ENCODE measurements at regions not wholly inside any gene's neighbourhood (a gene's known extent, or its start where the extent isn't known, plus 50 kb on each side); places are given as distances from the start of the nearest gene placed in this dataset.

DNA sequence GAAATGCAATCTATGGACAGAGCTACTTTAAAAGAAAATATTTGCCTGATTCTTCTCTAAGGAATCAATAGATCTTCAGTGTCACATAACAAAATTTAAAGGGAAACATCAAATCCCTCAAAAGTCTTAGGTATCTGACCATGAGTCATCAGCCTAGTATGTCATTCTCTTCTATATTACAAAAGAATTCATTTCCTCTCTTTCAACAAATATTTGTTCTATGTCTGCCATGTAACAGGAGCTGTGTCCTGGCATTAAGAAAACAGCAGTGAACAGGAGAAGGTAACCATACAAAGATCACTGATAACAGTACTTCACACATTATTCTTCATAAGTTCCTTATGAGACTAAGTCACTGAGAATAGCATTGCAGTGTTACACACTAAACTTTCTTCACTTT is 243.6 kb upstream of the DKK2 start:
- TF ChIP-seq, protein P1, sequence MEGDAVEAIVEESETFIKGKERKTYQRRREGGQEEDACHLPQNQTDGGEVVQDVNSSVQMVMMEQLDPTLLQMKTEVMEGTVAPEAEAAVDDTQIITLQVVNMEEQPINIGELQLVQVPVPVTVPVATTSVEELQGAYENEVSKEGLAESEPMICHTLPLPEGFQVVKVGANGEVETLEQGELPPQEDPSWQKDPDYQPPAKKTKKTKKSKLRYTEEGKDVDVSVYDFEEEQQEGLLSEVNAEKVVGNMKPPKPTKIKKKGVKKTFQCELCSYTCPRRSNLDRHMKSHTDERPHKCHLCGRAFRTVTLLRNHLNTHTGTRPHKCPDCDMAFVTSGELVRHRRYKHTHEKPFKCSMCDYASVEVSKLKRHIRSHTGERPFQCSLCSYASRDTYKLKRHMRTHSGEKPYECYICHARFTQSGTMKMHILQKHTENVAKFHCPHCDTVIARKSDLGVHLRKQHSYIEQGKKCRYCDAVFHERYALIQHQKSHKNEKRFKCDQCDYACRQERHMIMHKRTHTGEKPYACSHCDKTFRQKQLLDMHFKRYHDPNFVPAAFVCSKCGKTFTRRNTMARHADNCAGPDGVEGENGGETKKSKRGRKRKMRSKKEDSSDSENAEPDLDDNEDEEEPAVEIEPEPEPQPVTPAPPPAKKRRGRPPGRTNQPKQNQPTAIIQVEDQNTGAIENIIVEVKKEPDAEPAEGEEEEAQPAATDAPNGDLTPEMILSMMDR (conservative IDR thresholded peaks at IDR 0.05 in 1 of 2, IDR thresholded peaks at IDR 0.05 in 1 of 2; ENCODE audit: low read depth in 1 of 2, low read length in 2 of 2): no peak
- TF ChIP-seq EZH2 (IDR thresholded peaks at IDR 0.05; ENCODE audit: low read length, missing control alignments): no peak
